ENCODE measurements at regions not wholly inside any gene's neighbourhood (a gene's known extent, or its start where the extent isn't known, plus 50 kb on each side); places are given as distances from the start of the nearest gene placed in this dataset.

DNA sequence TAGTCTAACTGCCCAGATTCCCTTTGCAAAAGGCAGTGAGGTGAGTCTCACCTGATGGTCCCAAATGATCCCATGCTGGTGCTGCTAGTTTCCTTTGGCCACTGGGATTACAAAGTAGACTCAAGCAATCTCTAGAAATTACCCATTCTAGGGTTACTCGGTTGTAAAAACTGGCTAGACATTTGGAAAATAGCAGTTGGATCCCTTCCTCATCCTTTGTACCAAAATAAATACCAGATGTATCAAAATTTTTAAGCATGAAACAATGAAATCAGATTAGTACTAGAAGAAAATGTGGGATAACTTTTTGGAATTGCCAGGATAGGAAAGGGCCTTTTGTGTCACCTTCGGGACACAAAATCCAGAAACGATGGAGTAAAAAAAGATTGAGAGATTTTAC lies 112.9 kb upstream of the TOP1 start (continued):
- TF ChIP-seq, protein P1, sequence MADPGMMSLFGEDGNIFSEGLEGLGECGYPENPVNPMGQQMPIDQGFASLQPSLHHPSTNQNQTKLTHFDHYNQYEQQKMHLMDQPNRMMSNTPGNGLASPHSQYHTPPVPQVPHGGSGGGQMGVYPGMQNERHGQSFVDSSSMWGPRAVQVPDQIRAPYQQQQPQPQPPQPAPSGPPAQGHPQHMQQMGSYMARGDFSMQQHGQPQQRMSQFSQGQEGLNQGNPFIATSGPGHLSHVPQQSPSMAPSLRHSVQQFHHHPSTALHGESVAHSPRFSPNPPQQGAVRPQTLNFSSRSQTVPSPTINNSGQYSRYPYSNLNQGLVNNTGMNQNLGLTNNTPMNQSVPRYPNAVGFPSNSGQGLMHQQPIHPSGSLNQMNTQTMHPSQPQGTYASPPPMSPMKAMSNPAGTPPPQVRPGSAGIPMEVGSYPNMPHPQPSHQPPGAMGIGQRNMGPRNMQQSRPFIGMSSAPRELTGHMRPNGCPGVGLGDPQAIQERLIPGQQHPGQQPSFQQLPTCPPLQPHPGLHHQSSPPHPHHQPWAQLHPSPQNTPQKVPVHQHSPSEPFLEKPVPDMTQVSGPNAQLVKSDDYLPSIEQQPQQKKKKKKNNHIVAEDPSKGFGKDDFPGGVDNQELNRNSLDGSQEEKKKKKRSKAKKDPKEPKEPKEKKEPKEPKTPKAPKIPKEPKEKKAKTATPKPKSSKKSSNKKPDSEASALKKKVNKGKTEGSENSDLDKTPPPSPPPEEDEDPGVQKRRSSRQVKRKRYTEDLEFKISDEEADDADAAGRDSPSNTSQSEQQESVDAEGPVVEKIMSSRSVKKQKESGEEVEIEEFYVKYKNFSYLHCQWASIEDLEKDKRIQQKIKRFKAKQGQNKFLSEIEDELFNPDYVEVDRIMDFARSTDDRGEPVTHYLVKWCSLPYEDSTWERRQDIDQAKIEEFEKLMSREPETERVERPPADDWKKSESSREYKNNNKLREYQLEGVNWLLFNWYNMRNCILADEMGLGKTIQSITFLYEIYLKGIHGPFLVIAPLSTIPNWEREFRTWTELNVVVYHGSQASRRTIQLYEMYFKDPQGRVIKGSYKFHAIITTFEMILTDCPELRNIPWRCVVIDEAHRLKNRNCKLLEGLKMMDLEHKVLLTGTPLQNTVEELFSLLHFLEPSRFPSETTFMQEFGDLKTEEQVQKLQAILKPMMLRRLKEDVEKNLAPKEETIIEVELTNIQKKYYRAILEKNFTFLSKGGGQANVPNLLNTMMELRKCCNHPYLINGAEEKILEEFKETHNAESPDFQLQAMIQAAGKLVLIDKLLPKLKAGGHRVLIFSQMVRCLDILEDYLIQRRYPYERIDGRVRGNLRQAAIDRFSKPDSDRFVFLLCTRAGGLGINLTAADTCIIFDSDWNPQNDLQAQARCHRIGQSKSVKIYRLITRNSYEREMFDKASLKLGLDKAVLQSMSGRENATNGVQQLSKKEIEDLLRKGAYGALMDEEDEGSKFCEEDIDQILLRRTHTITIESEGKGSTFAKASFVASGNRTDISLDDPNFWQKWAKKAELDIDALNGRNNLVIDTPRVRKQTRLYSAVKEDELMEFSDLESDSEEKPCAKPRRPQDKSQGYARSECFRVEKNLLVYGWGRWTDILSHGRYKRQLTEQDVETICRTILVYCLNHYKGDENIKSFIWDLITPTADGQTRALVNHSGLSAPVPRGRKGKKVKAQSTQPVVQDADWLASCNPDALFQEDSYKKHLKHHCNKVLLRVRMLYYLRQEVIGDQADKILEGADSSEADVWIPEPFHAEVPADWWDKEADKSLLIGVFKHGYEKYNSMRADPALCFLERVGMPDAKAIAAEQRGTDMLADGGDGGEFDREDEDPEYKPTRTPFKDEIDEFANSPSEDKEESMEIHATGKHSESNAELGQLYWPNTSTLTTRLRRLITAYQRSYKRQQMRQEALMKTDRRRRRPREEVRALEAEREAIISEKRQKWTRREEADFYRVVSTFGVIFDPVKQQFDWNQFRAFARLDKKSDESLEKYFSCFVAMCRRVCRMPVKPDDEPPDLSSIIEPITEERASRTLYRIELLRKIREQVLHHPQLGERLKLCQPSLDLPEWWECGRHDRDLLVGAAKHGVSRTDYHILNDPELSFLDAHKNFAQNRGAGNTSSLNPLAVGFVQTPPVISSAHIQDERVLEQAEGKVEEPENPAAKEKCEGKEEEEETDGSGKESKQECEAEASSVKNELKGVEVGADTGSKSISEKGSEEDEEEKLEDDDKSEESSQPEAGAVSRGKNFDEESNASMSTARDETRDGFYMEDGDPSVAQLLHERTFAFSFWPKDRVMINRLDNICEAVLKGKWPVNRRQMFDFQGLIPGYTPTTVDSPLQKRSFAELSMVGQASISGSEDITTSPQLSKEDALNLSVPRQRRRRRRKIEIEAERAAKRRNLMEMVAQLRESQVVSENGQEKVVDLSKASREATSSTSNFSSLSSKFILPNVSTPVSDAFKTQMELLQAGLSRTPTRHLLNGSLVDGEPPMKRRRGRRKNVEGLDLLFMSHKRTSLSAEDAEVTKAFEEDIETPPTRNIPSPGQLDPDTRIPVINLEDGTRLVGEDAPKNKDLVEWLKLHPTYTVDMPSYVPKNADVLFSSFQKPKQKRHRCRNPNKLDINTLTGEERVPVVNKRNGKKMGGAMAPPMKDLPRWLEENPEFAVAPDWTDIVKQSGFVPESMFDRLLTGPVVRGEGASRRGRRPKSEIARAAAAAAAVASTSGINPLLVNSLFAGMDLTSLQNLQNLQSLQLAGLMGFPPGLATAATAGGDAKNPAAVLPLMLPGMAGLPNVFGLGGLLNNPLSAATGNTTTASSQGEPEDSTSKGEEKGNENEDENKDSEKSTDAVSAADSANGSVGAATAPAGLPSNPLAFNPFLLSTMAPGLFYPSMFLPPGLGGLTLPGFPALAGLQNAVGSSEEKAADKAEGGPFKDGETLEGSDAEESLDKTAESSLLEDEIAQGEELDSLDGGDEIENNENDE (IDR thresholded peaks at IDR 0.05; ENCODE audit: insufficient replicate concordance, low read length) = no peak
- TF ChIP-seq CTBP2 (IDR thresholded peaks at IDR 0.05; ENCODE audit: borderline replicate concordance, insufficient read depth, insufficient read length, low read length) = no peak
- TF ChIP-seq GABPA (IDR thresholded peaks at IDR 0.05; ENCODE audit: borderline replicate concordance, insufficient read depth, low read length) = no peak
- TF ChIP-seq TAF7 (optimal IDR thresholded peaks at IDR 0.05; ENCODE audit: borderline replicate concordance, low read depth, low read length) = no peak
- TF ChIP-seq TBP (IDR thresholded peaks at IDR 0.05; ENCODE audit: low read depth, low read length) = no peak
- TF ChIP-seq BRCA1 (IDR thresholded peaks at IDR 0.05; ENCODE audit: low read depth, low read length) = no peak
- no peak for TF ChIP-seq RNF2 (IDR thresholded peaks at IDR 0.05; ENCODE audit: borderline replicate concordance, low read depth, low read length, missing control alignments, poor library complexity, severe bottlenecking)
- no peak for TF ChIP-seq POU5F1 (IDR thresholded peaks at IDR 0.05; ENCODE audit: low read depth, low read length)
- TF ChIP-seq BCL11A (IDR thresholded peaks at IDR 0.05; ENCODE audit: low read depth in 2 of 2, low read length in 2 of 2) = no peak
- no peak for TF ChIP-seq SAP30 (IDR thresholded peaks at IDR 0.05; ENCODE audit: insufficient read depth, insufficient replicate concordance, low read length)
- no peak for TF ChIP-seq CHD1 (IDR thresholded peaks at IDR 0.05; ENCODE audit: low read depth, low read length)
- TF ChIP-seq EGR1 (IDR thresholded peaks at IDR 0.05; ENCODE audit: borderline replicate concordance, low read depth, low read length) = no peak
